Esophagus muscularis mucosa (tissue), 4 donors: ENCODE measurements at regions not wholly inside any gene's neighbourhood (a gene's known extent, or its start where the extent isn't known, plus 50 kb on each side); places are given as distances from the start of the nearest gene placed in this dataset.

Experiments
- DNase-seq: peaks from one replicate; pipeline ENCODE4 v3.0.0-alpha.2; 2017; ENCODE audit errors: extremely low spot score
- H3K27ac ChIP-seq, 4 donors: fragments of 200-600 bp; sonication (generic); replicated peaks in 1 of 4; 1 replicate in 3 of 4; 2 replicates in 1 of 4; pipeline ENCODE4 v1.5.1; 2016 to 2019; ENCODE audit warnings: mild to moderate bottlenecking in 1 of 4
- H3K27me3 ChIP-seq, 4 donors: fragments of 200-600 bp; sonication (generic); one replicate each; pipeline versions ENCODE4 v1.5.1 to v1.6.0; 2016 to 2019
- H3K36me3 ChIP-seq, 4 donors: fragments of 200-600 bp; sonication (generic); one replicate each; pipeline ENCODE4 v1.5.1; 2016 to 2019
- H3K4me1 ChIP-seq, 4 donors: fragments of 200-600 bp; sonication (generic); one replicate each; pipeline ENCODE4 v1.5.1; 2016 to 2019
- H3K4me3 ChIP-seq, 4 donors: fragments of 200-600 bp; sonication (generic); 1 replicate in 2 of 4; 2 replicates in 2 of 4; pipeline ENCODE4 v1.5.1; 2016 to 2019; ENCODE audit warnings: mild to moderate bottlenecking in 4 of 4, moderate library complexity in 1 of 4
- H3K9me3 ChIP-seq, 4 donors: fragments of 200-600 bp; sonication (generic); 1 replicate in 3 of 4; 2 replicates in 1 of 4; pipeline ENCODE4 v1.5.1; 2016 to 2019
- CTCF ChIP-seq, 3 experiments: fragments of 200-600 bp in 2 of 3; fragments of 450-650 bp in 1 of 3; sonication (generic) in 2 of 3; IDR thresholded peaks; one replicate each; pipeline ENCODE4 v1.5.1; 2017 to 2019; ENCODE audit warnings: antibody characterized with exemption in 3 of 3, mild to moderate bottlenecking in 2 of 3, moderate library complexity in 1 of 3
- EP300 ChIP-seq: sonication (generic); formaldehyde crosslinking; IDR thresholded peaks from one replicate; pipeline ENCODE4 v1.6.1; 2017; ENCODE audit warnings: antibody characterized with exemption
- POLR2A ChIP-seq: fragments of 450-650 bp; IDR thresholded peaks from one replicate; pipeline ENCODE4 v1.6.1; 2017; ENCODE audit warnings: antibody characterized with exemption, moderate library complexity, mild to moderate bottlenecking, low read depth
- POLR2AphosphoS5 ChIP-seq, 2 donors: sonication (generic); formaldehyde crosslinking; IDR thresholded peaks; one replicate each; pipeline ENCODE4 v1.6.1; 2017; ENCODE audit warnings: antibody characterized with exemption in 2 of 2
- WGBS: methylation state at CpG from one replicate; pipeline ENCODE4 v1.1.5; 2018; 5-methylcytosine and 5-hydroxymethylcytosine counted together
- intact Hi-C: fragments of 100-400 bp; cut with DNase I; formaldehyde crosslinking; loops from one replicate; pipeline ENCODE4 v1.15.1; 2023

GRCh38 chr5:124341066-124341858 lies 405.2 kb downstream of the ZNF608 start:
- Histone ChIP-seq H3K4me3 (peak overlapping the region in 3 of 4 donors; percentile 5 to 10 (median 8)), H3K4me1 (peaks cover 23 to 35% (median 30%) of the 10 kb centered on the region in 4 donors), H3K27ac (peak overlapping the region; percentile 19 to 68 (median 49)), H3K27me3 (no peaks in the 10 kb centered on the region), H3K36me3 (no peaks in the 10 kb centered on the region), H3K9me3 (no peaks in the 10 kb centered on the region)
- no peak for DNase-seq
- intact Hi-C loops: no loop called here
- TF ChIP-seq CTCF (IDR thresholded peaks at IDR 0.05) (no peak), POLR2A (no peak), EP300 (no peak), POLR2AphosphoS5 (IDR thresholded peaks at IDR 0.05) (no peak)
- 34% methylated on average over 7 of the region's 7 CpGs for WGBS

GRCh38 chr5:124337996-124338395 lies 408.4 kb downstream of the ZNF608 start:
- intact Hi-C loops: no loop called here
- peaks cover 18 to 28% (median 22%) of the 10 kb centered on the region in 4 donors for H3K4me1 ChIP-seq
- no peaks in the 10 kb centered on the region for H3K9me3 ChIP-seq
- no peaks in the 10 kb centered on the region for H3K36me3 ChIP-seq
- no peaks in the 10 kb centered on the region for H3K27me3 ChIP-seq
- H3K4me3 ChIP-seq: no peak overlapping the region
- no peak overlapping the region for H3K27ac ChIP-seq
- TF ChIP-seq POLR2AphosphoS5 (IDR thresholded peaks at IDR 0.05) (no peak), EP300 (no peak), CTCF (IDR thresholded peaks at IDR 0.05) (no peak), POLR2A (no peak)
- DNase-seq: no peak

GRCh38 chr5:124333298-124333979 lies 413.0 kb downstream of the ZNF608 start:
- intact Hi-C loops: no loop called here
- Histone ChIP-seq H3K27ac (no peak overlapping the region), H3K4me3 (no peak overlapping the region), H3K4me1 (no peaks in the 10 kb centered on the region), H3K27me3 (no peaks in the 10 kb centered on the region), H3K36me3 (no peaks in the 10 kb centered on the region), H3K9me3 (peaks cover 0 to 4% (median 0%) of the 10 kb centered on the region in 4 donors)
- no peak for DNase-seq
- WGBS: 96% methylated on average over 4 of the region's 4 CpGs
- TF ChIP-seq CTCF (IDR thresholded peaks at IDR 0.05) (no peak), POLR2A (no peak), EP300 (no peak), POLR2AphosphoS5 (IDR thresholded peaks at IDR 0.05) (no peak)

- 97% methylated on average over 3 of the region's 3 CpGs for WGBS
- H3K9me3 ChIP-seq: peaks cover 0 to 4% (median 0%) of the 10 kb centered on the region in 4 donors
- no peak overlapping the region for H3K27ac ChIP-seq
- H3K27me3 ChIP-seq: no peaks in the 10 kb centered on the region
- H3K4me1 ChIP-seq: no peaks in the 10 kb centered on the region
- TF ChIP-seq EP300: no peak
- H3K36me3 ChIP-seq: no peaks in the 10 kb centered on the region
- DNase-seq: no peak
- intact Hi-C loops: no loop called here
- H3K4me3 ChIP-seq: no peak overlapping the region
These were observed 414.2 kb downstream of the ZNF608 start for GRCh38 chr5:124332273-124332672.

- intact Hi-C loops: no loop called here
- Histone ChIP-seq H3K27ac (no peak overlapping the region), H3K4me1 (no peaks in the 10 kb centered on the region), H3K4me3 (no peak overlapping the region), H3K36me3 (no peaks in the 10 kb centered on the region), H3K9me3 (peaks cover 0 to 4% (median 0%) of the 10 kb centered on the region in 4 donors), H3K27me3 (no peaks in the 10 kb centered on the region)
- no peak for DNase-seq
- no peak for TF ChIP-seq CTCF (IDR thresholded peaks at IDR 0.05)
- TF ChIP-seq POLR2A: no peak
- no peak for TF ChIP-seq POLR2AphosphoS5 (IDR thresholded peaks at IDR 0.05)
- no peak for TF ChIP-seq EP300
These were observed 415.7 kb downstream of the ZNF608 start for GRCh38 chr5:124330595-124331220.
